OCI-LY1 (cell line): ENCODE measurements at regions not wholly inside any gene's neighbourhood (a gene's known extent, or its start where the extent isn't known, plus 50 kb on each side); places are given as distances from the start of the nearest gene placed in this dataset.

Experiments
- EZH2 ChIP-seq: fragments of 200-600 bp; sonication (generic), shearing (Covaris generic); IDR thresholded peaks from 2 replicates; pipeline ENCODE4 v1.8.0; 2017; ENCODE audit warnings: borderline replicate concordance, mixed run types, mild to moderate bottlenecking, antibody characterized with exemption, low read length, moderate library complexity, mixed read lengths
- TF ChIP-seq, protein P1 (sequence below): fragments of 200-600 bp; sonication (generic), shearing (Covaris generic); IDR thresholded peaks from 2 replicates; pipeline ENCODE4 v1.5.1; 2017; ENCODE audit warnings: mild to moderate bottlenecking, antibody characterized with exemption, low read length, moderate library complexity, mixed read lengths

DNA sequence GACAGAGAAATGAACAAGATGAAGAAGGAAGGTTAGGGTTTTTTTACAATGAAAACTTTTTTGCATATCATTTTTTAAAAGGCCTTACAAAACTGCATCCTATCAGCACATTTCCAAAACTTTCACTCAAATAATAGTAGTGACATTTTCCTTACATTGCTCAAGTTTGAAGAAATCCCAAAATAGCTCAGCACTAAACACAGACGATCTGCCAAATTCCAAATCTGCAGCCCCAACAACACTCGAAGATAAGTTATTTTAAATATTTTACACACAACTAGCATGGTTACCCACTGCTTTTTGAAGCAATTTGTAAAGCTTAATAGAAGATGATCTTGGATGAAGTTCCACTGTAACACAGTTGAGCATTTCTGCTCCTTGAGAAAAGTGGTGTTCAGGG, 535.6 kb upstream of the ALCAM start:
- TF ChIP-seq, protein P1, sequence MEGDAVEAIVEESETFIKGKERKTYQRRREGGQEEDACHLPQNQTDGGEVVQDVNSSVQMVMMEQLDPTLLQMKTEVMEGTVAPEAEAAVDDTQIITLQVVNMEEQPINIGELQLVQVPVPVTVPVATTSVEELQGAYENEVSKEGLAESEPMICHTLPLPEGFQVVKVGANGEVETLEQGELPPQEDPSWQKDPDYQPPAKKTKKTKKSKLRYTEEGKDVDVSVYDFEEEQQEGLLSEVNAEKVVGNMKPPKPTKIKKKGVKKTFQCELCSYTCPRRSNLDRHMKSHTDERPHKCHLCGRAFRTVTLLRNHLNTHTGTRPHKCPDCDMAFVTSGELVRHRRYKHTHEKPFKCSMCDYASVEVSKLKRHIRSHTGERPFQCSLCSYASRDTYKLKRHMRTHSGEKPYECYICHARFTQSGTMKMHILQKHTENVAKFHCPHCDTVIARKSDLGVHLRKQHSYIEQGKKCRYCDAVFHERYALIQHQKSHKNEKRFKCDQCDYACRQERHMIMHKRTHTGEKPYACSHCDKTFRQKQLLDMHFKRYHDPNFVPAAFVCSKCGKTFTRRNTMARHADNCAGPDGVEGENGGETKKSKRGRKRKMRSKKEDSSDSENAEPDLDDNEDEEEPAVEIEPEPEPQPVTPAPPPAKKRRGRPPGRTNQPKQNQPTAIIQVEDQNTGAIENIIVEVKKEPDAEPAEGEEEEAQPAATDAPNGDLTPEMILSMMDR: no peak
- no peak for TF ChIP-seq EZH2
